Kidney (tissue), 13 donors: ENCODE measurements at regions not wholly inside any gene's neighbourhood (a gene's known extent, or its start where the extent isn't known, plus 50 kb on each side); places are given as distances from the start of the nearest gene placed in this dataset.

Experiments used
- DNase-seq, 5 donors: peaks; one replicate each; pipeline ENCODE4 v3.0.0-alpha.2; 2013 to 2020
- FAIRE-seq: peaks from 2 replicates; lab custom pipeline; 2012; peaks lifted over from hg19 to GRCh38; lab: Jason Lieb, UNC
- H3K27ac ChIP-seq, 2 donors: one replicate each; pipeline ENCODE4 v1.7.0; 2013; ENCODE audit warnings: low read depth in 2 of 2, low read length in 2 of 2, inconsistent platforms in 1 of 2
- H3K27me3 ChIP-seq: one replicate; pipeline ENCODE4 v1.7.1; 2013; ENCODE audit warnings: low read length, inconsistent platforms; ENCODE audit not compliant: control insufficient read depth, insufficient read depth
- H3K36me3 ChIP-seq, 3 donors: one replicate each; pipeline versions ENCODE4 v1.7.0 to v1.7.1; 2013; ENCODE audit warnings: low read length in 3 of 3, control low read depth in 1 of 3, inconsistent platforms in 1 of 3; ENCODE audit not compliant: insufficient read depth in 3 of 3, control insufficient read depth in 2 of 3
- H3K4me1 ChIP-seq, 3 donors: one replicate each; pipeline versions ENCODE4 v1.7.0 to v1.7.1; 2013; ENCODE audit warnings: low read length in 3 of 3, inconsistent platforms in 1 of 3, low read depth in 1 of 3; ENCODE audit not compliant: control insufficient read depth in 2 of 3, insufficient read depth in 2 of 3
- H3K4me3 ChIP-seq, 3 donors: one replicate each; pipeline versions ENCODE4 v1.7.0 to v1.8.1; 2013; ENCODE audit warnings: low read length in 3 of 3, control low read depth in 1 of 3, inconsistent platforms in 1 of 3
- H3K9ac ChIP-seq, 3 donors: one replicate each; pipeline versions ENCODE4 v1.7.0 to v1.7.1; 2013; ENCODE audit warnings: low read length in 3 of 3, control low read depth in 1 of 3, inconsistent platforms in 1 of 3
- H3K9me3 ChIP-seq, 3 donors: one replicate each; pipeline versions ENCODE4 v1.7.0 to v1.7.1; 2013; ENCODE audit warnings: low read length in 3 of 3, control low read depth in 1 of 3, inconsistent platforms in 1 of 3; ENCODE audit not compliant: control insufficient read depth in 2 of 3, insufficient read depth in 1 of 3
- intact Hi-C: fragments of 100-400 bp; cut with DNase I; formaldehyde crosslinking; loops from one replicate; pipeline ENCODE4 v1.11.1; 2022
- TF ChIP-seq, protein P1 (sequence below): IDR thresholded peaks from 3 replicates; pipeline ENCODE4 v1.5.1; 2012; ENCODE audit warnings: mild to moderate bottlenecking, moderate library complexity, borderline replicate concordance; ENCODE audit not compliant: insufficient read depth; ENCODE audit errors: extremely low read depth
- donor health status: control.
- donor health status: control.
- donor health status: control.
- donor health status: control.
- donor health status: control.
- donor health status: DM: yes; HTN: yes; CAD: no.
- donor health status: Normal renal cell carcinoma (clear cell type).

DNA sequence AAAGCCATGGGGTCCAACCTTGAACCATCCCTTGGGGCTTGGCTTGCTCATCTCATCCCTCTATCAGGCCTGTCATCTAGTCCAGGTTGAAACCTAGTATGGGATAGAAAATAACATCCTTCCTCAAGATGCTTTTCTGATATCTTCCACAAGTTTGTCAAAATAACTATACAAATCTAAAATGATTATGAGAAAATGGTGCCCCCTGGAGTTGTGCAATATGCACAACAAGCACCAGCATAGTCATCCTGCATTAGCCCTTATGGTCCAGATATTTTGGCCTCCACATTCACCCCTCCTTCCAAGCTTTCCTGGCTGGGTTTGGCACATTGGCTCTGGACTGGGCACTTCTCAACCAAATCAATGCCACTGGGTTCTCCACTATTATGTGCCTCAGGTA, 101.2 kb downstream of the TBX19 start:
- intact Hi-C loops: no loop called here
- Histone ChIP-seq H3K36me3 (no peaks in the 10 kb centered on the region), H3K27me3 (no peaks in the 10 kb centered on the region), H3K9ac (no peak overlapping the region), H3K4me3 (no peak overlapping the region), H3K27ac (no peak overlapping the region), H3K9me3 (no peaks in the 10 kb centered on the region), H3K4me1 (no peaks in the 10 kb centered on the region)
- TF ChIP-seq, protein P1, sequence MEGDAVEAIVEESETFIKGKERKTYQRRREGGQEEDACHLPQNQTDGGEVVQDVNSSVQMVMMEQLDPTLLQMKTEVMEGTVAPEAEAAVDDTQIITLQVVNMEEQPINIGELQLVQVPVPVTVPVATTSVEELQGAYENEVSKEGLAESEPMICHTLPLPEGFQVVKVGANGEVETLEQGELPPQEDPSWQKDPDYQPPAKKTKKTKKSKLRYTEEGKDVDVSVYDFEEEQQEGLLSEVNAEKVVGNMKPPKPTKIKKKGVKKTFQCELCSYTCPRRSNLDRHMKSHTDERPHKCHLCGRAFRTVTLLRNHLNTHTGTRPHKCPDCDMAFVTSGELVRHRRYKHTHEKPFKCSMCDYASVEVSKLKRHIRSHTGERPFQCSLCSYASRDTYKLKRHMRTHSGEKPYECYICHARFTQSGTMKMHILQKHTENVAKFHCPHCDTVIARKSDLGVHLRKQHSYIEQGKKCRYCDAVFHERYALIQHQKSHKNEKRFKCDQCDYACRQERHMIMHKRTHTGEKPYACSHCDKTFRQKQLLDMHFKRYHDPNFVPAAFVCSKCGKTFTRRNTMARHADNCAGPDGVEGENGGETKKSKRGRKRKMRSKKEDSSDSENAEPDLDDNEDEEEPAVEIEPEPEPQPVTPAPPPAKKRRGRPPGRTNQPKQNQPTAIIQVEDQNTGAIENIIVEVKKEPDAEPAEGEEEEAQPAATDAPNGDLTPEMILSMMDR: no peak
- FAIRE-seq (no peak), DNase-seq (no peak)

DNA sequence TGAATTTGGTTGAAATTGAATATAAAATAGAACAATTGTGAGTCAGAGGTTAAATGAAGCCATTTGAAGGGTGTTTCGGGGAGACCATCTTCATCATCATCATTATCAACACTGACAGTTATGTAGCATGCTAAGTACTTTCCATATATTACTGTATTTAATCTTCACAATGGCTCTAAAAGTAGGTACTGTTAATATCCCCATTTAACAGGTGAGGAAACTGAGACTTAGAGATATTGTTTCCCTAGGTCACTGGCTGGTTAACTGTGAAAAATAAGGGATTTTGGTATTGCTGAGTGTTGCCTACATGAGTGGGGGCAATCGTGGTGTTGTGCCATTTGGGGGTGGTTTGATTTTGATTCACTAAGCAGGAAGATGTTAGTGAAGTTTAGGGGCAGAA, 100.3 kb downstream of the TBX19 start:
- no peaks in the 10 kb centered on the region for H3K36me3 ChIP-seq
- no peak overlapping the region for H3K27ac ChIP-seq
- intact Hi-C loops: no loop called here
- no peaks in the 10 kb centered on the region for H3K9me3 ChIP-seq
- FAIRE-seq (no peak), DNase-seq (no peak)
- no peaks in the 10 kb centered on the region for H3K27me3 ChIP-seq
- H3K4me3 ChIP-seq: no peak overlapping the region
- TF ChIP-seq, protein P1: no peak
- no peak overlapping the region for H3K9ac ChIP-seq
- H3K4me1 ChIP-seq: no peaks in the 10 kb centered on the region

DNA sequence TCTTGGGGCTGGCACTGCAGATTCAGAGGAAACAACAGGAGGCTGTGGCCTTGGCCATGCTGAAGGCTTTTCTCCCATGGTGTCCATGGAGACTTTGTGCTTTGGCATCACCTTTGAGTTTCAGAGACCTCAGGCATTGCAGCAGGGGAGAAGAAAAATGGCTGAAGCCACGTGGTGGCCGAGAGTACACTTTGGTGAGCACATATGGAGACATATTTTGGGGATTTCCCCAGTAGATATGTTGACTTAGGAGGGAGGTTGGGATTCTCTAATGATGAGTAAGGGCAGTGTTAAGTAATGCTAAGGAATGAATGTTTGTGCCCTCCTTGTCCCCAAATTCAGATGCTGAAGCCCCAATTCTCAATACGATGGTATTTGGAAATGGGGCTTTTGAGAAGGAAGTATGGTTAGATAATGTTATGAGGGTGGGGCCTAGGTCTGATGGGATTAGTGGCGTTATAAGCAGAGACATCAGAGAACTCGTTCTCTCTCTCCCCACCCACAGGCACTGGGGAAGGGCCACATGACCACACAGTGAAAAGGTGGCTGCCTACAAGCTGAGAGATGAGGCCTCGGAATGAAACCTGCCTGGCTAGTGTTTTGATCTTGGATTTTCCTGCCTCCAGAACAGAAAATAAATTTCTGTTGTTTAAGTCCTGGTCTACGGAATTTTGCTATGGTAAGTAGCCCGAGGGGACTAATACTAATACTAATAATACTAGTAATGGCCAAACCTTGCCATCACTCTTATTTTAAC, 98.6 kb downstream of the TBX19 start:
- TF ChIP-seq, protein P1: no peak

More for the DNA sequence above, 98.6 kb downstream of the TBX19 start:
- no peaks in the 10 kb centered on the region for H3K36me3 ChIP-seq
- H3K4me1 ChIP-seq: no peaks in the 10 kb centered on the region
- FAIRE-seq (no peak), DNase-seq (no peak)
- intact Hi-C loops: no loop called here
- no peaks in the 10 kb centered on the region for H3K27me3 ChIP-seq
- no peak overlapping the region for H3K9ac ChIP-seq
- no peaks in the 10 kb centered on the region for H3K9me3 ChIP-seq
- no peak overlapping the region for H3K27ac ChIP-seq
- no peak overlapping the region for H3K4me3 ChIP-seq
